ENCODE measurements at regions not wholly inside any gene's neighbourhood (a gene's known extent, or its start where the extent isn't known, plus 50 kb on each side); places are given as distances from the start of the nearest gene placed in this dataset.

GRCh38 chr11:19342036-19342435, 101.3 kb upstream of the E2F8 start:
- DNase-seq, result no peak
- Histone ChIP-seq H3K36me3 (ENCODE audit: control insufficient read depth, insufficient read depth, low read length) (no peaks in the 10 kb centered on the region), H3K27me3 (replicated peaks; ENCODE audit: control insufficient read depth, insufficient read depth, low read length, poor library complexity, severe bottlenecking) (no peaks in the 10 kb centered on the region), H3K9me3 (ENCODE audit: control insufficient read depth, low read length) (no peaks in the 10 kb centered on the region), H3K27ac (ENCODE audit: insufficient read depth, low read length, poor library complexity, severe bottlenecking) (no peak overlapping the region), H3K4me3 (ENCODE audit: insufficient read depth, low read depth, low read length, poor library complexity, severe bottlenecking) (no peak overlapping the region), H3K4me1 (ENCODE audit: control insufficient read depth, insufficient read depth, low read length, poor library complexity, severe bottlenecking) (no peaks in the 10 kb centered on the region)

GRCh38 chr11:19338375-19338774, 97.6 kb upstream of the E2F8 start:
- Histone ChIP-seq H3K27ac (ENCODE audit: insufficient read depth, low read length, poor library complexity, severe bottlenecking) (no peak overlapping the region), H3K36me3 (ENCODE audit: control insufficient read depth, insufficient read depth, low read length) (no peaks in the 10 kb centered on the region), H3K27me3 (replicated peaks; ENCODE audit: control insufficient read depth, insufficient read depth, low read length, poor library complexity, severe bottlenecking) (peaks cover 4% of the 10 kb centered on the region), H3K4me1 (ENCODE audit: control insufficient read depth, insufficient read depth, low read length, poor library complexity, severe bottlenecking) (no peaks in the 10 kb centered on the region), H3K4me3 (ENCODE audit: insufficient read depth, low read depth, low read length, poor library complexity, severe bottlenecking) (no peak overlapping the region), H3K9me3 (ENCODE audit: control insufficient read depth, low read length) (no peaks in the 10 kb centered on the region)
- DNase-seq, result no peak

GRCh38 chr11:19337779-19338178, 97.0 kb upstream of the E2F8 start:
- no peak for DNase-seq
- H3K4me1 ChIP-seq (ENCODE audit: control insufficient read depth, insufficient read depth, low read length, poor library complexity, severe bottlenecking), result no peaks in the 10 kb centered on the region
- H3K27ac ChIP-seq (ENCODE audit: insufficient read depth, low read length, poor library complexity, severe bottlenecking), result no peak overlapping the region
- no peaks in the 10 kb centered on the region for H3K9me3 ChIP-seq (ENCODE audit: control insufficient read depth, low read length)
- H3K36me3 ChIP-seq (ENCODE audit: control insufficient read depth, insufficient read depth, low read length), result no peaks in the 10 kb centered on the region
- H3K27me3 ChIP-seq (replicated peaks; ENCODE audit: control insufficient read depth, insufficient read depth, low read length, poor library complexity, severe bottlenecking), result peaks cover 4% of the 10 kb centered on the region
- H3K4me3 ChIP-seq (ENCODE audit: insufficient read depth, low read depth, low read length, poor library complexity, severe bottlenecking), result no peak overlapping the region

- H3K27ac ChIP-seq (ENCODE audit: insufficient read depth, low read length, poor library complexity, severe bottlenecking), result no peak overlapping the region
- no peaks in the 10 kb centered on the region for H3K4me1 ChIP-seq (ENCODE audit: control insufficient read depth, insufficient read depth, low read length, poor library complexity, severe bottlenecking)
- peaks cover 4% of the 10 kb centered on the region for H3K27me3 ChIP-seq (replicated peaks; ENCODE audit: control insufficient read depth, insufficient read depth, low read length, poor library complexity, severe bottlenecking)
- DNase-seq, result no peak
- no peak overlapping the region for H3K4me3 ChIP-seq (ENCODE audit: insufficient read depth, low read depth, low read length, poor library complexity, severe bottlenecking)
- H3K36me3 ChIP-seq (ENCODE audit: control insufficient read depth, insufficient read depth, low read length), result no peaks in the 10 kb centered on the region
- no peaks in the 10 kb centered on the region for H3K9me3 ChIP-seq (ENCODE audit: control insufficient read depth, low read length)
These were observed 95.6 kb upstream of the E2F8 start for GRCh38 chr11:19336331-19336730.

- Histone ChIP-seq H3K4me3 (ENCODE audit: insufficient read depth, low read depth, low read length, poor library complexity, severe bottlenecking) (no peak overlapping the region), H3K36me3 (ENCODE audit: control insufficient read depth, insufficient read depth, low read length) (no peaks in the 10 kb centered on the region), H3K4me1 (ENCODE audit: control insufficient read depth, insufficient read depth, low read length, poor library complexity, severe bottlenecking) (no peaks in the 10 kb centered on the region), H3K27me3 (replicated peaks; ENCODE audit: control insufficient read depth, insufficient read depth, low read length, poor library complexity, severe bottlenecking) (peaks cover 4% of the 10 kb centered on the region), H3K9me3 (ENCODE audit: control insufficient read depth, low read length) (no peaks in the 10 kb centered on the region), H3K27ac (ENCODE audit: insufficient read depth, low read length, poor library complexity, severe bottlenecking) (no peak overlapping the region)
- no peak for DNase-seq
These were observed 91.7 kb upstream of the E2F8 start for GRCh38 chr11:19332476-19332875.

- H3K4me3 ChIP-seq (ENCODE audit: insufficient read depth, low read depth, low read length, poor library complexity, severe bottlenecking), result no peak overlapping the region
- no peaks in the 10 kb centered on the region for H3K36me3 ChIP-seq (ENCODE audit: control insufficient read depth, insufficient read depth, low read length)
- no peaks in the 10 kb centered on the region for H3K9me3 ChIP-seq (ENCODE audit: control insufficient read depth, low read length)
- no peak for DNase-seq
- H3K27ac ChIP-seq (ENCODE audit: insufficient read depth, low read length, poor library complexity, severe bottlenecking), result no peak overlapping the region
- no peaks in the 10 kb centered on the region for H3K4me1 ChIP-seq (ENCODE audit: control insufficient read depth, insufficient read depth, low read length, poor library complexity, severe bottlenecking)
- no peaks in the 10 kb centered on the region for H3K27me3 ChIP-seq (replicated peaks; ENCODE audit: control insufficient read depth, insufficient read depth, low read length, poor library complexity, severe bottlenecking)
These were observed 89.7 kb upstream of the E2F8 start for GRCh38 chr11:19330416-19330815.

- H3K9me3 ChIP-seq (ENCODE audit: control insufficient read depth, low read length), result no peaks in the 10 kb centered on the region
- H3K4me3 ChIP-seq (ENCODE audit: insufficient read depth, low read depth, low read length, poor library complexity, severe bottlenecking), result no peak overlapping the region
- H3K27me3 ChIP-seq (replicated peaks; ENCODE audit: control insufficient read depth, insufficient read depth, low read length, poor library complexity, severe bottlenecking), result no peaks in the 10 kb centered on the region
- no peaks in the 10 kb centered on the region for H3K36me3 ChIP-seq (ENCODE audit: control insufficient read depth, insufficient read depth, low read length)
- no peak for DNase-seq
- no peak overlapping the region for H3K27ac ChIP-seq (ENCODE audit: insufficient read depth, low read length, poor library complexity, severe bottlenecking)
- H3K4me1 ChIP-seq (ENCODE audit: control insufficient read depth, insufficient read depth, low read length, poor library complexity, severe bottlenecking), result no peaks in the 10 kb centered on the region
These were observed 89.2 kb upstream of the E2F8 start for GRCh38 chr11:19329970-19330369.

GRCh38 chr11:19328586-19329311, 88.0 kb upstream of the E2F8 start:
- no peaks in the 10 kb centered on the region for H3K4me1 ChIP-seq (ENCODE audit: control insufficient read depth, insufficient read depth, low read length, poor library complexity, severe bottlenecking)
- no peaks in the 10 kb centered on the region for H3K9me3 ChIP-seq (ENCODE audit: control insufficient read depth, low read length)
- no peaks in the 10 kb centered on the region for H3K27me3 ChIP-seq (replicated peaks; ENCODE audit: control insufficient read depth, insufficient read depth, low read length, poor library complexity, severe bottlenecking)
- H3K36me3 ChIP-seq (ENCODE audit: control insufficient read depth, insufficient read depth, low read length), result no peaks in the 10 kb centered on the region
- no peak overlapping the region for H3K4me3 ChIP-seq (ENCODE audit: insufficient read depth, low read depth, low read length, poor library complexity, severe bottlenecking)
- no peak for DNase-seq
- no peak overlapping the region for H3K27ac ChIP-seq (ENCODE audit: insufficient read depth, low read length, poor library complexity, severe bottlenecking)

GRCh38 chr11:19327280-19327679, 86.5 kb upstream of the E2F8 start:
- no peaks in the 10 kb centered on the region for H3K9me3 ChIP-seq (ENCODE audit: control insufficient read depth, low read length)
- no peaks in the 10 kb centered on the region for H3K4me1 ChIP-seq (ENCODE audit: control insufficient read depth, insufficient read depth, low read length, poor library complexity, severe bottlenecking)
- H3K4me3 ChIP-seq (ENCODE audit: insufficient read depth, low read depth, low read length, poor library complexity, severe bottlenecking), result no peak overlapping the region
- no peak overlapping the region for H3K27ac ChIP-seq (ENCODE audit: insufficient read depth, low read length, poor library complexity, severe bottlenecking)
- DNase-seq, result no peak
- H3K36me3 ChIP-seq (ENCODE audit: control insufficient read depth, insufficient read depth, low read length), result no peaks in the 10 kb centered on the region
- H3K27me3 ChIP-seq (replicated peaks; ENCODE audit: control insufficient read depth, insufficient read depth, low read length, poor library complexity, severe bottlenecking), result no peaks in the 10 kb centered on the region

- Histone ChIP-seq H3K36me3 (ENCODE audit: control insufficient read depth, insufficient read depth, low read length) (no peaks in the 10 kb centered on the region), H3K27me3 (replicated peaks; ENCODE audit: control insufficient read depth, insufficient read depth, low read length, poor library complexity, severe bottlenecking) (no peaks in the 10 kb centered on the region), H3K9me3 (ENCODE audit: control insufficient read depth, low read length) (no peaks in the 10 kb centered on the region), H3K4me3 (ENCODE audit: insufficient read depth, low read depth, low read length, poor library complexity, severe bottlenecking) (no peak overlapping the region), H3K4me1 (ENCODE audit: control insufficient read depth, insufficient read depth, low read length, poor library complexity, severe bottlenecking) (no peaks in the 10 kb centered on the region), H3K27ac (ENCODE audit: insufficient read depth, low read length, poor library complexity, severe bottlenecking) (no peak overlapping the region)
- no peak for DNase-seq
These were observed 85.8 kb upstream of the E2F8 start for GRCh38 chr11:19326499-19326898.
